PC-3 (cell line): ENCODE measurements at regions not wholly inside any gene's neighbourhood (a gene's known extent, or its start where the extent isn't known, plus 50 kb on each side); places are given as distances from the start of the nearest gene placed in this dataset.

Experiments
- ATAC-seq: fragments of 200-7000 bp; cut with Tn5 transposase; 2 replicates; pipeline ENCODE4 v1.9.1; 2020; ENCODE audit warnings: mild to moderate bottlenecking, moderate library complexity
- BruUV-seq: library from RNA; stranded (reverse); fragments of 400-500 nt; replicated peaks from 2 replicates; lab custom pipeline; 2021; lab: Mats Ljungman, UMichigan
- CTCF ChIA-PET: fragments of 300-600 bp; sonication (Branson Sonifier 250); formaldehyde crosslinking; loops from one replicate; lab custom pipeline; 2022; ENCODE audit warnings: antibody characterized with exemption; lab: Charles Lee
- POLR2A ChIA-PET: fragments of 300-600 bp; sonication (Branson Sonifier 250); formaldehyde crosslinking; loops from one replicate; lab custom pipeline; 2022; ENCODE audit warnings: antibody characterized with exemption; ENCODE audit not compliant: unreplicated experiment; lab: Charles Lee
- DNase-seq: peaks from one replicate; pipeline ENCODE4 v3.0.0-alpha.2; 2015
- H2AFZ ChIP-seq: fragments of 300-600 bp; sonication (generic); 2 replicates; pipeline ENCODE4 v1.6.0; 2016; ENCODE audit warnings: antibody characterized with exemption, low read length
- H3F3A ChIP-seq: fragments of 300-600 bp; sonication (generic); one replicate; pipeline ENCODE4 v1.6.0; 2017; ENCODE audit warnings: antibody characterized with exemption, low read length, control low read depth, mild to moderate bottlenecking; ENCODE audit not compliant: unreplicated experiment
- H3K27ac ChIP-seq: fragments of 300-600 bp; sonication (generic); 2 replicates; pipeline ENCODE4 v1.5.1; 2016; ENCODE audit warnings: mild to moderate bottlenecking, low read length
- H3K27me3 ChIP-seq: fragments of 300-600 bp; sonication (generic); 2 replicates; pipeline ENCODE4 v1.6.1; 2016; ENCODE audit warnings: low read length, mixed read lengths
- H3K36me3 ChIP-seq: fragments of 300-600 bp; sonication (generic); 2 replicates; pipeline ENCODE4 v1.6.1; 2016; ENCODE audit warnings: low read depth, mixed run types, low read length, mixed read lengths
- H3K4me1 ChIP-seq: fragments of 300-600 bp; sonication (generic); 2 replicates; pipeline ENCODE4 v1.5.1; 2016; ENCODE audit warnings: low read length; ENCODE audit not compliant: insufficient read depth
- H3K4me2 ChIP-seq: fragments of 300-600 bp; sonication (generic); 2 replicates; pipeline ENCODE4 v1.6.0; 2016; ENCODE audit warnings: low read length
- H3K4me3 ChIP-seq: fragments of 300-600 bp; sonication (generic); 2 replicates; pipeline ENCODE4 v1.5.1; 2016; ENCODE audit warnings: mild to moderate bottlenecking, low read length, mixed read lengths
- H3K79me2 ChIP-seq: fragments of 300-600 bp; sonication (generic); 2 replicates; pipeline ENCODE4 v1.6.1; 2017; ENCODE audit warnings: low read length, mixed read lengths
- H3K9ac ChIP-seq: fragments of 300-600 bp; sonication (generic); 2 replicates; pipeline ENCODE4 v1.6.0; 2016; ENCODE audit warnings: mild to moderate bottlenecking, low read length
- H3K9me2 ChIP-seq: fragments of 300-600 bp; sonication (generic); replicated peaks from 2 replicates; pipeline ENCODE4 v1.6.1; 2016; ENCODE audit warnings: mixed run types, low read length, mixed read lengths
- H3K9me3 ChIP-seq: fragments of 300-600 bp; sonication (generic); 2 replicates; pipeline ENCODE4 v1.6.1; 2016; ENCODE audit warnings: low read length, mixed read lengths
- H4K20me1 ChIP-seq: fragments of 300-600 bp; sonication (generic); 2 replicates; pipeline ENCODE4 v1.6.1; 2016; ENCODE audit warnings: low read length, mixed read lengths
- CTCF ChIP-seq: fragments of 300-600 bp; sonication (generic); conservative IDR thresholded peaks from 2 replicates; pipeline ENCODE4 v1.5.1; 2017; ENCODE audit warnings: antibody characterized with exemption, low read depth, mild to moderate bottlenecking, low read length
- EZH2 ChIP-seq: fragments of 300-600 bp; sonication (generic); IDR thresholded peaks from one replicate; pipeline ENCODE4 v1.6.1; 2017; ENCODE audit warnings: antibody characterized with exemption, mild to moderate bottlenecking, low read length; ENCODE audit not compliant: unreplicated experiment
- EZH2phosphoT487 ChIP-seq: fragments of 300-600 bp; sonication (generic); IDR thresholded peaks from 2 replicates; pipeline ENCODE4 v1.6.1; 2018; ENCODE audit warnings: mild to moderate bottlenecking, antibody characterized with exemption, low read length, borderline replicate concordance
- intact Hi-C: fragments of 100-400 bp; cut with micrococcal nuclease; formaldehyde crosslinking; loops from 2 replicates; pipeline ENCODE4 v1.9.0; 2023

DNA sequence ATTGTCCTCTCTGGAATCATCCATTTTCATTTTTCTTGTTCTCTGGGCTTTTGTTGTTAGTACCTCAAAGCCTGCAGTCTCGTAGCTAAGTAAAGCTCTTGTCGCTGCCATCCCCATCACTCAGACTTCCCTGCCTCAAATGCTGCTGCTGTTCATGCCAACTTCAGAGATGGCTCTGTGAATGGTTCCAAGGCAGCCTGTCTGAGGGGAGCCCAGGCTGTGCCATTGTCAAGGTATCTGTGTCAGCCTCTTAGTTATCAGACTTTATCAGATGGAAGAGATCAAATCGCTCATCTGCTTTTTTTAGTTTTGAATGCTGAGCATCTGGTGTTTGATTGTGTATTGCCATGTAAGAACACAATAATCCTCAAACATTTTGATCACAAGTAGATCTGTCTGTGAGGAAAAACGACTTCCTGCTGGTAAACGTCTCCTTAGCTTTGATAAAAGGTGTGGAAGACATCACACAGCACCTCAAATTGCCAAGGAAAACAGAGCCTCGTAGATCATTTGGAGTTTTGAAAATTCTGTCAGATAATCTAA is 304.2 kb upstream of the ZC3H12C start:
- H3K27me3 ChIP-seq, result peaks cover 88% of the 10 kb centered on the region
- H3K4me1 ChIP-seq, result peaks cover 6% of the 10 kb centered on the region; the same call in 1 of the 2 replicates
- H3K4me2 ChIP-seq, result no peak overlapping the region
- no peak overlapping the region for H3K27ac ChIP-seq
- no TSS peak for BruUV-seq
- DNase-seq (no peak), ATAC-seq (no peak)
- no peak overlapping the region for H3K9ac ChIP-seq
- no peaks in the 10 kb centered on the region for H3F3A ChIP-seq
- ChIA-PET CTCF (no interaction called here), POLR2A (no interaction called here)
- intact Hi-C loops, result no loop called here
- no peaks in the 10 kb centered on the region for H3K9me2 ChIP-seq
- no peaks in the 10 kb centered on the region for H4K20me1 ChIP-seq
- no peaks in the 10 kb centered on the region for H3K9me3 ChIP-seq
- no peak overlapping the region for H3K4me3 ChIP-seq
- no peaks in the 10 kb centered on the region for H3K79me2 ChIP-seq
- no peak overlapping the region for H2AFZ ChIP-seq
- TF ChIP-seq CTCF (no peak), EZH2phosphoT487 (no peak), EZH2 (no peak)
- no peaks in the 10 kb centered on the region for H3K36me3 ChIP-seq

GRCh38 chr11:109789901-109790300 is 303.3 kb upstream of the ZC3H12C start:
- no peak overlapping the region for H3K4me3 ChIP-seq
- H3K27ac ChIP-seq, result no peak overlapping the region
- no peaks in the 10 kb centered on the region for H4K20me1 ChIP-seq
- no peaks in the 10 kb centered on the region for H3K9me2 ChIP-seq
- H3K4me2 ChIP-seq, result no peak overlapping the region
- H3K9me3 ChIP-seq, result no peaks in the 10 kb centered on the region
- no peaks in the 10 kb centered on the region for H3K36me3 ChIP-seq
- H2AFZ ChIP-seq, result no peak overlapping the region
- peaks cover 6% of the 10 kb centered on the region; the same call in 1 of the 2 replicates for H3K4me1 ChIP-seq
- DNase-seq (no peak), ATAC-seq (no peak)
- no peaks in the 10 kb centered on the region for H3F3A ChIP-seq
- CTCF ChIA-PET, result no interaction called here
- TF ChIP-seq EZH2 (no peak), EZH2phosphoT487 (no peak), CTCF (no peak)
- no TSS peak for BruUV-seq
- peaks cover 80% of the 10 kb centered on the region for H3K27me3 ChIP-seq
- intact Hi-C loops, result no loop called here
- no peaks in the 10 kb centered on the region for H3K79me2 ChIP-seq
- POLR2A ChIA-PET, result no interaction called here
- no peak overlapping the region for H3K9ac ChIP-seq

DNA sequence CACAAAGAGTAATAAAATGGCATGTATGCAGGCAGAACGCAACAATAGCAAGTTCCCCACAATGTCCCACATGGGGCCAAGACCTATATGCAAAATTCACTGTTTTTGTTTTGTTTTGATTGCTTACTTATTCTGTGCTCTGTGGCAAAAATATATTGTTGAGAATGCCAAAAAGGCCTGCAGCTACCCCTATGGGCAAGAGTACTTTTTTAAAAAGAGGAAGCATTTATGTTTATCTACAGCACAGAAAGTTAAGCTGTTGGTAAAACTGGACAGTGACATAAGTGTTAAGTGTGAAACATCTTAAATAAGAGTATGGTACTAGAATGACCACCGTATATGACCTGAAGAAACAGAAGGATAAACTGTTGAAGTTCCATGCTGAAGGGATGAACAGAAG is 301.9 kb upstream of the ZC3H12C start:
- no peaks in the 10 kb centered on the region for H3K4me1 ChIP-seq
- peaks cover 67% of the 10 kb centered on the region for H3K27me3 ChIP-seq
- no peaks in the 10 kb centered on the region for H4K20me1 ChIP-seq
- H3K4me3 ChIP-seq, result no peak overlapping the region
- no TSS peak for BruUV-seq
- no peak overlapping the region for H2AFZ ChIP-seq
- TF ChIP-seq EZH2phosphoT487, result no peak
- no peak for ATAC-seq
- H3K27ac ChIP-seq, result no peak overlapping the region
- no peak overlapping the region for H3K4me2 ChIP-seq
- no peak for DNase-seq
- no peaks in the 10 kb centered on the region for H3F3A ChIP-seq
- H3K79me2 ChIP-seq, result no peaks in the 10 kb centered on the region
- no peaks in the 10 kb centered on the region for H3K9me3 ChIP-seq
- POLR2A ChIA-PET, result no interaction called here
- H3K9ac ChIP-seq, result no peak overlapping the region
- intact Hi-C loops, result no loop called here
- no peaks in the 10 kb centered on the region for H3K9me2 ChIP-seq
- CTCF ChIA-PET, result no interaction called here
- H3K36me3 ChIP-seq, result no peaks in the 10 kb centered on the region
